GM19238 (cell line): ENCODE measurements at regions not wholly inside any gene's neighbourhood (a gene's known extent, or its start where the extent isn't known, plus 50 kb on each side); places are given as distances from the start of the nearest gene placed in this dataset.

ENCODE experiments used
- DNase-seq: peaks from one replicate; pipeline ENCODE4 v3.0.0; 2011; ENCODE audit warnings: low spot score; ENCODE audit not compliant: insufficient read length

GRCh38 chr12:58470266-58471010 lies 449.9 kb downstream of the LRIG3 start:
- no peak for DNase-seq

- DNase-seq: no peak
These were observed 440.9 kb downstream of the LRIG3 start for GRCh38 chr12:58479401-58479800.

- DNase-seq: no peak
These were observed 438.5 kb downstream of the LRIG3 start for GRCh38 chr12:58481811-58482210.

GRCh38 chr12:58487255-58487654 lies 433.0 kb downstream of the LRIG3 start:
- no peak for DNase-seq

GRCh38 chr12:58487678-58488161 lies 432.6 kb downstream of the LRIG3 start:
- no peak for DNase-seq

- no peak for DNase-seq
These were observed 430.9 kb downstream of the LRIG3 start for GRCh38 chr12:58489394-58489793.

GRCh38 chr12:58491306-58491705 lies 429.0 kb downstream of the LRIG3 start:
- no peak for DNase-seq

GRCh38 chr12:58496411-58497190 lies 423.7 kb downstream of the LRIG3 start:
- no peak for DNase-seq

- DNase-seq: no peak
These were observed 419.9 kb downstream of the LRIG3 start for GRCh38 chr12:58500399-58500798.

GRCh38 chr12:58502226-58502625 lies 418.1 kb downstream of the LRIG3 start:
- no peak for DNase-seq

- DNase-seq: no peak
These were observed 417.5 kb downstream of the LRIG3 start for GRCh38 chr12:58502841-58503240.

GRCh38 chr12:58503731-58504130 lies 416.6 kb downstream of the LRIG3 start:
- no peak for DNase-seq

GRCh38 chr12:58504143-58504938 lies 416.0 kb downstream of the LRIG3 start:
- no peak for DNase-seq

GRCh38 chr12:58509116-58509885 lies 411.0 kb downstream of the LRIG3 start:
- no peak for DNase-seq

GRCh38 chr12:58513301-58513834 lies 406.9 kb downstream of the LRIG3 start:
- DNase-seq: no peak

GRCh38 chr12:58513852-58514251 lies 406.5 kb downstream of the LRIG3 start:
- no peak for DNase-seq

GRCh38 chr12:58519839-58520238 lies 400.5 kb downstream of the LRIG3 start:
- no peak for DNase-seq

- no peak for DNase-seq
These were observed 399.2 kb downstream of the LRIG3 start for GRCh38 chr12:58521152-58521551.

GRCh38 chr12:58521796-58522195 lies 398.5 kb downstream of the LRIG3 start:
- DNase-seq: no peak

- DNase-seq: no peak
These were observed 396.9 kb downstream of the LRIG3 start for GRCh38 chr12:58523360-58523759.

GRCh38 chr12:58528271-58528670 lies 392.0 kb downstream of the LRIG3 start:
- DNase-seq: no peak
